ENCODE measurements at regions not wholly inside any gene's neighbourhood (a gene's known extent, or its start where the extent isn't known, plus 50 kb on each side); places are given as distances from the start of the nearest gene placed in this dataset.
"Not testable (repeated sequence)": the region's sequence is repeated elsewhere in the genome, so short reads cannot be mapped to it uniquely, and the experiment has no call there.

- H2AFZ ChIP-seq (ENCODE audit: control insufficient read depth, low read length); dilution Hi-C loops (cut with MboI; ENCODE audit: extremely low pct_ligation_motif_present, low sequenced_read_pairs); H3K27me3 ChIP-seq (ENCODE audit: control insufficient read depth, extremely low read depth, insufficient read depth, low read length); H3K4me3 ChIP-seq (ENCODE audit: control insufficient read depth in 2 of 3, extremely low read depth in 1 of 3, insufficient read depth in 2 of 3, low read depth in 1 of 3, low read length in 3 of 3); H3K4me2 ChIP-seq (ENCODE audit: control insufficient read depth, extremely low read depth, insufficient read depth, low read depth, low read length); FAIRE-seq; H4K20me1 ChIP-seq (ENCODE audit: control insufficient read depth, extremely low read depth, insufficient read depth, low read length); H3K79me2 ChIP-seq (ENCODE audit: control insufficient read depth, insufficient read depth, low read length); H3K9ac ChIP-seq (ENCODE audit: control insufficient read depth, extremely low read depth, insufficient read depth, low read length); H3K4me1 ChIP-seq (ENCODE audit: control insufficient read depth, extremely low read depth, insufficient read depth, low read length); H3K9me1 ChIP-seq (ENCODE audit: control insufficient read depth, extremely low read depth, insufficient read depth, low read length); H3K27ac ChIP-seq (ENCODE audit: control insufficient read depth, insufficient read depth, low read length); DNase-seq (ENCODE audit: low read depth, low spot score); H3K36me3 ChIP-seq (ENCODE audit: control insufficient read depth in 2 of 2, extremely low read depth in 1 of 2, insufficient read depth in 2 of 2, low read length in 2 of 2): not testable (repeated sequence)
- peaks cover 35% of the 10 kb centered on the region for H3K9me3 ChIP-seq (ENCODE audit: control insufficient read depth, low read depth, low read length)
These were observed 1533.5 kb upstream of the TPTE start for GRCh38 chr21:8987896-8988295.

- H3K9ac ChIP-seq (ENCODE audit: control insufficient read depth, extremely low read depth, insufficient read depth, low read length) = no peak overlapping the region
- H3K9me1 ChIP-seq (ENCODE audit: control insufficient read depth, extremely low read depth, insufficient read depth, low read length) = no peaks in the 10 kb centered on the region
- H3K4me1 ChIP-seq (ENCODE audit: control insufficient read depth, extremely low read depth, insufficient read depth, low read length) = no peaks in the 10 kb centered on the region
- no peak overlapping the region for H3K4me2 ChIP-seq (ENCODE audit: control insufficient read depth, extremely low read depth, insufficient read depth, low read depth, low read length)
- H3K36me3 ChIP-seq (ENCODE audit: control insufficient read depth in 2 of 2, extremely low read depth in 1 of 2, insufficient read depth in 2 of 2, low read length in 2 of 2) = no peaks in the 10 kb centered on the region
- H4K20me1 ChIP-seq (ENCODE audit: control insufficient read depth, extremely low read depth, insufficient read depth, low read length) = no peaks in the 10 kb centered on the region
- TF ChIP-seq EZH2 (IDR thresholded peaks at IDR 0.05; ENCODE audit: low read length) (no peak), CTCF (optimal IDR thresholded peaks at IDR 0.05 in 1 of 3, IDR thresholded peaks at IDR 0.05 in 1 of 3, conservative IDR thresholded peaks at IDR 0.05 in 1 of 3; ENCODE audit: extremely low read depth in 1 of 3, insufficient read depth in 2 of 3, low read length in 3 of 3) (no peak)
- dilution Hi-C loops (cut with MboI; ENCODE audit: extremely low pct_ligation_motif_present, low sequenced_read_pairs) = no loop called here
- DNase-seq (ENCODE audit: low read depth, low spot score) = no peak
- peaks cover 43% of the 10 kb centered on the region for H3K9me3 ChIP-seq (ENCODE audit: control insufficient read depth, low read depth, low read length)
- no peak overlapping the region for H3K4me3 ChIP-seq (ENCODE audit: control insufficient read depth in 2 of 3, extremely low read depth in 1 of 3, insufficient read depth in 2 of 3, low read depth in 1 of 3, low read length in 3 of 3)
- H3K27me3 ChIP-seq (ENCODE audit: control insufficient read depth, extremely low read depth, insufficient read depth, low read length) = no peaks in the 10 kb centered on the region
- H2AFZ ChIP-seq (ENCODE audit: control insufficient read depth, low read length) = no peak overlapping the region
- H3K27ac ChIP-seq (ENCODE audit: control insufficient read depth, insufficient read depth, low read length) = no peak overlapping the region
- no peaks in the 10 kb centered on the region for H3K79me2 ChIP-seq (ENCODE audit: control insufficient read depth, insufficient read depth, low read length)
- no peak for FAIRE-seq
These were observed 1532.7 kb upstream of the TPTE start for GRCh38 chr21:8988696-8989095.

- TF ChIP-seq EZH2 (IDR thresholded peaks at IDR 0.05; ENCODE audit: low read length) (no peak), CTCF (optimal IDR thresholded peaks at IDR 0.05 in 1 of 3, IDR thresholded peaks at IDR 0.05 in 1 of 3, conservative IDR thresholded peaks at IDR 0.05 in 1 of 3; ENCODE audit: extremely low read depth in 1 of 3, insufficient read depth in 2 of 3, low read length in 3 of 3) (no peak)
- Histone ChIP-seq H3K9me3 (ENCODE audit: control insufficient read depth, low read depth, low read length) (peaks cover 45% of the 10 kb centered on the region), H3K9me1 (ENCODE audit: control insufficient read depth, extremely low read depth, insufficient read depth, low read length) (no peaks in the 10 kb centered on the region), H3K4me1 (ENCODE audit: control insufficient read depth, extremely low read depth, insufficient read depth, low read length) (no peaks in the 10 kb centered on the region), H2AFZ (ENCODE audit: control insufficient read depth, low read length) (no peak overlapping the region), H3K4me2 (ENCODE audit: control insufficient read depth, extremely low read depth, insufficient read depth, low read depth, low read length) (no peak overlapping the region), H3K36me3 (ENCODE audit: control insufficient read depth in 2 of 2, extremely low read depth in 1 of 2, insufficient read depth in 2 of 2, low read length in 2 of 2) (no peaks in the 10 kb centered on the region), H3K4me3 (ENCODE audit: control insufficient read depth in 2 of 3, extremely low read depth in 1 of 3, insufficient read depth in 2 of 3, low read depth in 1 of 3, low read length in 3 of 3) (no peak overlapping the region), H3K9ac (ENCODE audit: control insufficient read depth, extremely low read depth, insufficient read depth, low read length) (no peak overlapping the region), H3K27me3 (ENCODE audit: control insufficient read depth, extremely low read depth, insufficient read depth, low read length) (no peaks in the 10 kb centered on the region), H3K79me2 (ENCODE audit: control insufficient read depth, insufficient read depth, low read length) (no peaks in the 10 kb centered on the region), H4K20me1 (ENCODE audit: control insufficient read depth, extremely low read depth, insufficient read depth, low read length) (no peaks in the 10 kb centered on the region), H3K27ac (ENCODE audit: control insufficient read depth, insufficient read depth, low read length) (no peak overlapping the region)
- DNase-seq (ENCODE audit: low read depth, low spot score) = no peak
- FAIRE-seq = no peak
- dilution Hi-C loops (cut with MboI; ENCODE audit: extremely low pct_ligation_motif_present, low sequenced_read_pairs) = no loop called here
These were observed 1532.1 kb upstream of the TPTE start for GRCh38 chr21:8989261-8989711.

All from keratinocyte (primary cell).